Ishikawa (cell line): ENCODE measurements at regions not wholly inside any gene's neighbourhood (a gene's known extent, or its start where the extent isn't known, plus 50 kb on each side); places are given as distances from the start of the nearest gene placed in this dataset.

Source experiments
- CEBPB ChIP-seq: IDR thresholded peaks from 2 replicates; pipeline ENCODE4 v1.6.1; 2012
- RAD21 ChIP-seq: IDR thresholded peaks from 2 replicates; pipeline ENCODE4 v1.6.1; 2012; ENCODE audit warnings: low read depth
- TF ChIP-seq, protein P1 (sequence below): IDR thresholded peaks from 2 replicates; pipeline ENCODE4 v1.6.1; 2012; ENCODE audit warnings: low read depth, mild to moderate bottlenecking

DNA sequence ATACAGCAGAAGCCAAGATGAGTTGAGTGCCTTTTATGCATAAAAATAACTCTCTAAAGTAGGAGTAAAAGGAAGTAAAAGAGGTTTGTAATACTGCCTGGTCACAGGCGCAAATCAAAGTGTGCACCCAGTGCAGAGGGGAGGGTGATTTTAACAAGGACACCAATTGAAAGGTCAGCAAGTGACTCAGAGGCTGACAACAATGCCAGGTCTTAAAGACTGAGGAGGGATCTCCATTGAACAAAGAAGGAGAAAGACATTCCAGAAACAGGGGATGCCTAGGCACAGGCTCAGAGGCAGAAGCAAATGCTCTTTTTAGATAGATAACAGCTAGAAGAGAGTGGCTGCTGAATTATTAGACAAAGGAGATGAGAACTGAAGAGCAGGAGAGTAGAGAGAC, 297.4 kb upstream of the VCX start:
- TF ChIP-seq RAD21 = no peak
- TF ChIP-seq, protein P1, sequence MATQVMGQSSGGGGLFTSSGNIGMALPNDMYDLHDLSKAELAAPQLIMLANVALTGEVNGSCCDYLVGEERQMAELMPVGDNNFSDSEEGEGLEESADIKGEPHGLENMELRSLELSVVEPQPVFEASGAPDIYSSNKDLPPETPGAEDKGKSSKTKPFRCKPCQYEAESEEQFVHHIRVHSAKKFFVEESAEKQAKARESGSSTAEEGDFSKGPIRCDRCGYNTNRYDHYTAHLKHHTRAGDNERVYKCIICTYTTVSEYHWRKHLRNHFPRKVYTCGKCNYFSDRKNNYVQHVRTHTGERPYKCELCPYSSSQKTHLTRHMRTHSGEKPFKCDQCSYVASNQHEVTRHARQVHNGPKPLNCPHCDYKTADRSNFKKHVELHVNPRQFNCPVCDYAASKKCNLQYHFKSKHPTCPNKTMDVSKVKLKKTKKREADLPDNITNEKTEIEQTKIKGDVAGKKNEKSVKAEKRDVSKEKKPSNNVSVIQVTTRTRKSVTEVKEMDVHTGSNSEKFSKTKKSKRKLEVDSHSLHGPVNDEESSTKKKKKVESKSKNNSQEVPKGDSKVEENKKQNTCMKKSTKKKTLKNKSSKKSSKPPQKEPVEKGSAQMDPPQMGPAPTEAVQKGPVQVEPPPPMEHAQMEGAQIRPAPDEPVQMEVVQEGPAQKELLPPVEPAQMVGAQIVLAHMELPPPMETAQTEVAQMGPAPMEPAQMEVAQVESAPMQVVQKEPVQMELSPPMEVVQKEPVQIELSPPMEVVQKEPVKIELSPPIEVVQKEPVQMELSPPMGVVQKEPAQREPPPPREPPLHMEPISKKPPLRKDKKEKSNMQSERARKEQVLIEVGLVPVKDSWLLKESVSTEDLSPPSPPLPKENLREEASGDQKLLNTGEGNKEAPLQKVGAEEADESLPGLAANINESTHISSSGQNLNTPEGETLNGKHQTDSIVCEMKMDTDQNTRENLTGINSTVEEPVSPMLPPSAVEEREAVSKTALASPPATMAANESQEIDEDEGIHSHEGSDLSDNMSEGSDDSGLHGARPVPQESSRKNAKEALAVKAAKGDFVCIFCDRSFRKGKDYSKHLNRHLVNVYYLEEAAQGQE = no peak
- TF ChIP-seq CEBPB = no peak
